Mesenchymal stem cell (in vitro differentiated cells and primary cell): ENCODE measurements at regions not wholly inside any gene's neighbourhood (a gene's known extent, or its start where the extent isn't known, plus 50 kb on each side); places are given as distances from the start of the nearest gene placed in this dataset.
"Not testable (repeated sequence)": the region's sequence is repeated elsewhere in the genome, so short reads cannot be mapped to it uniquely, and the experiment has no call there.

Source experiments
- DNase-seq: peaks from one replicate; pipeline ENCODE4 v3.0.0-alpha.2; 2013
- H2AFZ ChIP-seq: one replicate; pipeline ENCODE4 v1.6.1; 2013; ENCODE audit warnings: low read depth, mild to moderate bottlenecking, control low read depth, inconsistent platforms, low read length, moderate library complexity
- H2AK5ac ChIP-seq: 2 replicates; pipeline ENCODE4 v1.6.1; 2013; ENCODE audit warnings: low read length, moderate library complexity, mild to moderate bottlenecking, inconsistent platforms; ENCODE audit not compliant: severe bottlenecking
- H2BK120ac ChIP-seq: one replicate; pipeline ENCODE4 v1.6.1; 2013; ENCODE audit warnings: low read depth, mild to moderate bottlenecking, inconsistent platforms, low read length, moderate library complexity
- H2BK12ac ChIP-seq, 2 experiments: one replicate each; pipeline ENCODE4 v1.6.1; 2013; ENCODE audit warnings: inconsistent platforms in 2 of 2, low read length in 2 of 2, mild to moderate bottlenecking in 2 of 2, moderate library complexity in 2 of 2, control low read depth in 1 of 2
- H2BK15ac ChIP-seq: one replicate; pipeline ENCODE4 v1.6.1; 2013; ENCODE audit warnings: mild to moderate bottlenecking, low read depth, inconsistent platforms; ENCODE audit not compliant: poor library complexity, severe bottlenecking
- H2BK5ac ChIP-seq: 2 replicates; pipeline ENCODE4 v1.6.1; 2013; ENCODE audit warnings: low read depth, mild to moderate bottlenecking, low read length, control low read depth, inconsistent platforms; ENCODE audit not compliant: poor library complexity, severe bottlenecking
- H3K14ac ChIP-seq, 2 experiments: one replicate each; pipeline ENCODE4 v1.6.1; 2013; ENCODE audit warnings: inconsistent platforms in 2 of 2, low read length in 2 of 2, control low read depth in 1 of 2, mild to moderate bottlenecking in 1 of 2, moderate library complexity in 1 of 2
- H3K18ac ChIP-seq, 2 experiments: one replicate each; pipeline ENCODE4 v1.6.1; 2013; ENCODE audit warnings: inconsistent platforms in 2 of 2, low read length in 2 of 2, control low read depth in 1 of 2, low read depth in 1 of 2, mild to moderate bottlenecking in 1 of 2
- H3K23ac ChIP-seq, 2 experiments: one replicate each; pipeline ENCODE4 v1.6.1; 2013; ENCODE audit warnings: inconsistent platforms in 2 of 2, low read length in 2 of 2, mild to moderate bottlenecking in 2 of 2, moderate library complexity in 2 of 2, control low read depth in 1 of 2
- H3K27ac ChIP-seq: 2 replicates; pipeline ENCODE4 v1.5.1; 2013; ENCODE audit warnings: mild to moderate bottlenecking, moderate library complexity, low read length, control low read depth, inconsistent platforms; ENCODE audit not compliant: poor library complexity, severe bottlenecking
- H3K27me3 ChIP-seq, 2 experiments: 2 replicates each; pipeline versions ENCODE4 v1.6.1 to v1.7.0; 2013; ENCODE audit warnings: low read length in 2 of 2, mild to moderate bottlenecking in 2 of 2, moderate library complexity in 2 of 2, control low read depth in 1 of 2, inconsistent platforms in 1 of 2; ENCODE audit not compliant: control insufficient read depth in 1 of 2, insufficient read depth in 1 of 2
- H3K36me3 ChIP-seq, 2 experiments: 2 replicates each; pipeline versions ENCODE4 v1.6.1 to v1.7.0; 2013; ENCODE audit warnings: low read length in 2 of 2, control low read depth in 1 of 2, inconsistent platforms in 1 of 2, low read depth in 1 of 2, mild to moderate bottlenecking in 1 of 2; ENCODE audit not compliant: insufficient read depth in 2 of 2, control insufficient read depth in 1 of 2
- H3K4ac ChIP-seq, 2 experiments: one replicate each; pipeline ENCODE4 v1.6.1; 2013; ENCODE audit warnings: inconsistent platforms in 2 of 2, low read length in 2 of 2, mild to moderate bottlenecking in 2 of 2, moderate library complexity in 2 of 2, control low read depth in 1 of 2, low read depth in 1 of 2
- H3K4me1 ChIP-seq: 2 replicates; pipeline ENCODE4 v1.6.1; 2013; ENCODE audit warnings: low read depth, low read length, control low read depth; ENCODE audit not compliant: control insufficient read depth, insufficient read depth
- H3K4me2 ChIP-seq: 2 replicates; pipeline ENCODE4 v1.6.1; 2013; ENCODE audit warnings: low read length, mild to moderate bottlenecking, inconsistent platforms; ENCODE audit not compliant: poor library complexity, severe bottlenecking
- H3K4me3 ChIP-seq, 2 experiments: 2 replicates each; pipeline versions ENCODE4 v1.5.1 to v1.7.0; 2013; ENCODE audit warnings: low read length in 2 of 2, mild to moderate bottlenecking in 2 of 2, control low read depth in 1 of 2, low read depth in 1 of 2; ENCODE audit not compliant: insufficient read depth in 1 of 2
- H3K79me1 ChIP-seq: replicated peaks from 2 replicates; pipeline ENCODE4 v1.6.1; 2013; ENCODE audit warnings: mild to moderate bottlenecking, control low read depth, low read length, inconsistent platforms; ENCODE audit not compliant: poor library complexity, severe bottlenecking
- H3K9ac ChIP-seq: 2 replicates; pipeline ENCODE4 v1.7.0; 2013; ENCODE audit warnings: mild to moderate bottlenecking, low read length, moderate library complexity
- H3K9me3 ChIP-seq: 2 replicates; pipeline ENCODE4 v1.7.0; 2013; ENCODE audit warnings: mild to moderate bottlenecking, low read length; ENCODE audit not compliant: control insufficient read depth
- H4K8ac ChIP-seq: one replicate; pipeline ENCODE4 v1.6.1; 2013; ENCODE audit warnings: inconsistent platforms, mild to moderate bottlenecking, low read length, moderate library complexity
- H4K91ac ChIP-seq: one replicate; pipeline ENCODE4 v1.6.1; 2013; ENCODE audit warnings: mild to moderate bottlenecking, low read length, inconsistent platforms
- WGBS: methylation state at CpG from one replicate; pipeline ENCODE4 v1.1.7; 2013; ENCODE audit warnings: mixed read lengths; 5-methylcytosine and 5-hydroxymethylcytosine counted together

- H4K91ac ChIP-seq: not testable (repeated sequence)
Observed at GRCh38 chr1:234795007-234795406, 185.0 kb upstream of the IRF2BP2 start.

DNA sequence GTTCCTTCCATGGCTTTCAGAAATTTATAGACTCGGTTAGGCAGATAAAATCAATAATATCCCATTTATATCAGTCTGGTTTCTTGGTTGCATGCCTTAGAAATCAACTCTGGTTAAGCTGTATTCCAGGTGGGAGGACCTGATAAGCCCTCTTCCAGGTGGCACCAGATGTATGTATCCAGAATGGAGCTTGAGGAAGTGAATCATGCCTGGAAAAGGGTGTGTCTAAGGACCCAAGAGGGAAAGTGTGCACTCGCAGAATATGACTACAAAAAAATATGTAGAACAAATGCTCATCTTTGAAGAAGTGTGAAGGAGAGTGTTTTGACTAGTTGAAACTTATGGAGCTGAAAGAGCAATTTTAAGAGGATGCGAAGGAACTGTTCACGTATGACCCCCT lies 184.5 kb upstream of the IRF2BP2 start:
- H3K4ac ChIP-seq, H4K8ac ChIP-seq, H3K36me3 ChIP-seq, H2BK15ac ChIP-seq, H2AK5ac ChIP-seq, DNase-seq, H2AFZ ChIP-seq, H2BK120ac ChIP-seq, H3K9ac ChIP-seq, H3K27ac ChIP-seq, H3K4me2 ChIP-seq, H3K79me1 ChIP-seq, H3K23ac ChIP-seq, H3K4me1 ChIP-seq, H3K14ac ChIP-seq, H2BK12ac ChIP-seq, H3K4me3 ChIP-seq, H3K18ac ChIP-seq, H3K27me3 ChIP-seq, H2BK5ac ChIP-seq, H3K9me3 ChIP-seq, H4K91ac ChIP-seq: not testable (repeated sequence)
- WGBS: no CpG with 5 or more reads among the region's 4 CpGs

More at GRCh38 chr1:234795007-234795406, 185.0 kb upstream of the IRF2BP2 start:
- not testable (repeated sequence) for H2AFZ ChIP-seq, H3K4ac ChIP-seq, DNase-seq, H3K79me1 ChIP-seq, H2BK15ac ChIP-seq, H3K27ac ChIP-seq, H3K36me3 ChIP-seq, H4K8ac ChIP-seq, H3K9me3 ChIP-seq, H2BK12ac ChIP-seq, H3K9ac ChIP-seq, H3K4me2 ChIP-seq, H2BK120ac ChIP-seq, H3K27me3 ChIP-seq, H3K4me3 ChIP-seq, H3K4me1 ChIP-seq, H2BK5ac ChIP-seq, H2AK5ac ChIP-seq, H3K18ac ChIP-seq, H3K14ac ChIP-seq, H3K23ac ChIP-seq
- 100% methylated on average over 1 of the region's 3 CpGs for WGBS

GRCh38 chr1:234793924-234794323 lies 183.9 kb upstream of the IRF2BP2 start:
- not testable (repeated sequence) for H2BK120ac ChIP-seq, H2BK15ac ChIP-seq, H3K4me3 ChIP-seq, H4K91ac ChIP-seq, H2AFZ ChIP-seq, H3K27ac ChIP-seq, H2BK5ac ChIP-seq, H3K14ac ChIP-seq, H3K18ac ChIP-seq, H3K36me3 ChIP-seq, H3K4ac ChIP-seq, H3K9me3 ChIP-seq, H2BK12ac ChIP-seq, H3K79me1 ChIP-seq, H3K9ac ChIP-seq, H4K8ac ChIP-seq, H3K27me3 ChIP-seq, H3K4me2 ChIP-seq, DNase-seq, H2AK5ac ChIP-seq, H3K4me1 ChIP-seq, H3K23ac ChIP-seq
- WGBS: no CpG with 5 or more reads among the region's 5 CpGs

GRCh38 chr1:234792221-234792864 lies 182.4 kb upstream of the IRF2BP2 start:
- not testable (repeated sequence) for H3K79me1 ChIP-seq, H3K14ac ChIP-seq, H3K4ac ChIP-seq, H3K9me3 ChIP-seq, H2AK5ac ChIP-seq, H3K9ac ChIP-seq, H3K18ac ChIP-seq, H3K4me2 ChIP-seq, H3K27me3 ChIP-seq, H3K36me3 ChIP-seq, H4K8ac ChIP-seq, H2BK15ac ChIP-seq, DNase-seq, H2BK120ac ChIP-seq, H2AFZ ChIP-seq, H3K4me1 ChIP-seq, H2BK5ac ChIP-seq, H3K27ac ChIP-seq, H3K23ac ChIP-seq, H2BK12ac ChIP-seq, H3K4me3 ChIP-seq, H4K91ac ChIP-seq
- 100% methylated on average over 1 of the region's 4 CpGs for WGBS
